IPS-NIHi7 (cell line): ENCODE measurements at regions not wholly inside any gene's neighbourhood (a gene's known extent, or its start where the extent isn't known, plus 50 kb on each side); places are given as distances from the start of the nearest gene placed in this dataset.
"Not testable (repeated sequence)": the region's sequence is repeated elsewhere in the genome, so short reads cannot be mapped to it uniquely, and the experiment has no call there.

ENCODE experiments used
- DNase-seq: peaks from one replicate; pipeline ENCODE4 v3.0.0; 2012; ENCODE audit warnings: mixed read lengths; ENCODE audit errors: extremely low spot score

DNA sequence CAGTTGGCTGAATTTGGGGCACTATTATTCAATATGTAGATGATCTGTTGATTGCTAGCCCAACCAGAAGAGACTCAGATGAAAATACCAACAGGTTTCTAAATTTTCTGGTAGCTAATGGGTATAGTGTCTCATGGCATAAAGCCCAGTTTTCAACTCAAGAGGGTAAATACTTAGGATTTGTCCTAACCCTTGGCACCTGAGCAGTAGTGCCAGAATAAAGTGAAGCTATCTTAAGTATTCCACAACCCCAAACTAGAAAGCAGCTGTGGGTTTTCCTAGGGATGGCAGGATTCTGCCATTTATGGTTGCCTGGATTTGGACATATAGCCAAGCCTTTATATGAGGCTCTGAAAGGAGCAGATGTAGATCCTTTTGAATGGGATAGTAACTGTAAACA, 119.0 kb downstream of the AGTR2 start:
- DNase-seq, result no peak

DNA sequence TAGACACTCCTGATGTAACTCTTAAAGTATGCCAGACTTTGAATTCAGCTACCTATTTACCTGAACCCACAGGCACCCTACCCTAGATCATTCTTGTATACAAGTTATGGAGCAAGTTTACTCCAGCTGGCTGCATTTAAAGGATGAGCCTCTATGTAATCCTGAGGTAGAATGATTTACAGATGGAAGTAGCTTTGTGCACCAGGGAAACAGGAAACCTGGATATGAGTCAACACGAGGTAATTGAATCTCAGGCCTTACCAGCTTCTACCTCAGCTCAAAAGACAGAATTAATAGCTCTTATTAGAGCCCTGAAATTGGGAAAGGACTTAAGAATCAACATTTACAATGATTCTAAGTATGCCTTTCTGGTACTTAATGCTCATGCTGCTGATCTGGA, 119.8 kb downstream of the AGTR2 start:
- DNase-seq, result no peak

DNA sequence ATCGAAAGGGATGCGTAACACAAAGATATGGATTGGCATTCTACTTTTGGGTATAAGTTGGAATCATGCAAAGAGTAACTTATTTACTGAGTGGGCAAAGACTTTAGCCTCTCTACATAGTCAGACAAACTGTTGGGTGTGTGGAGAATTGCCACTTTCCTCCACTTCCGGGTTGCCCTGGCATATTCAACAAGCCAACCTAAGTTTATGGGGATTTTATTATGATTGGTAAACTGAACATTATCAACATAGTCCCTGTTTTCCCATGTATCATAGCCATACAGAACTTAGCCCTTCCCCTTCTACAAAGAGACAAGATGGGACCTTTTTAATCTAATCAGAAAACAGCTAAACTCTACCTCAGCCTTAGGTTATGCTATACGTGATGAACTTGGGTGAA, 121.6 kb downstream of the AGTR2 start:
- no peak for DNase-seq

DNA sequence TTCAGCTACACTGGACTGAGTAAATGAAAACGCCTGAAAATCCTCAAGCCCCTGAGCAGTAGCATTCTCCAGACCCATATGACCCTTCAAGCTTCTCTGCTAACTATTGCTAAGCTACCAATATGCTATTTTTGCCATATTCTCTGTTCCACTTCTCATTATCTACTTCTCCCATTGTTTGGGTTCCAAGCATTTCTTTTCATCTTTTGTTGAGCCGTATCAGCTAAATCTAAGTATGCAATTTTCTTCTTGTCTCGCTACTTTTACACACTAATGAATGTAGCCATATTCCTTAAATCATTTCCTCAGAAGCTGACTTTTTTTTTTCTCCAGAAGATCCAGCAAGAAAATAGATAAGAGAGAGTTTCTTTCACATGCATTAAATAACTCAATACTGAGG, 128.4 kb downstream of the AGTR2 start:
- no peak for DNase-seq

DNA sequence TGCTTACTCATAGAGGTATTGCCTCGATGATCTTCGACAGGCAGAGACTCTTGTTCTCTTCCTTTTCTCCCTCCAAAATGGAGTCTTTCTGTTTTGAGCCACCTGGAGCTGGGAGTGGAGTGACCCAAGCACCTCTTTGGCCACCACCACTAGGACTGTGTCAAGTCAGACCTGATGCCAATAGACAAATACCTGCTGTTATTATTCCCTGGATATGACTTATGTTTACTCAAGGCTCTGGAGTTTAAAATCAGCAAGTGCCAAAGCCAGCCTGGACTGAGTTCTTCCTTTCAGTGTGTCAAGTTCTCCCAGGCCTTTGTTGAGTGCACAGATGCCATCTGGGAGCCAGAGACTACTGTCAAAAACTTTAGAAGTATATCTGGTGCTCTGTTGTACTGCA, 130.2 kb upstream of the SLC6A14 start:
- no peak for DNase-seq

DNA sequence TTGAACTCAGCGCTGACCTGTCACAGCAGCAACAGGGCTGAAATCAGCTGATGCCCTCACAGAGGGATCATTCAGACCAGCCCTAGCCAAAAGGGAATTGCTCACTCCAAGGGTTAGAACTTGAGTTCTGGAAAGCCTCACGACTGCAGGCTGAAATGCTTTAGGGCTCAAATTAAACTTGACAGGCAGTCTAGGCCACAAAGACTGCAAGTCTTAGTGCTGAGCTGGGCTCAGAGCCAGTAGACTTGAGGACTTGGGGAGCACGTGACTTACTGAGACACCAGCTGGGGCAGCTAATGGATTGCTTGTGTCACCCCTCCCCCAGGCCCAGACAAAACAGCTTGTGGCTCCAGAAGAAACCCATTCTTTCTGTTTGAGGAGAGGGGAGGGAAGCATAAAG, 119.0 kb upstream of the SLC6A14 start:
- peak; percentile 12 for DNase-seq

DNA sequence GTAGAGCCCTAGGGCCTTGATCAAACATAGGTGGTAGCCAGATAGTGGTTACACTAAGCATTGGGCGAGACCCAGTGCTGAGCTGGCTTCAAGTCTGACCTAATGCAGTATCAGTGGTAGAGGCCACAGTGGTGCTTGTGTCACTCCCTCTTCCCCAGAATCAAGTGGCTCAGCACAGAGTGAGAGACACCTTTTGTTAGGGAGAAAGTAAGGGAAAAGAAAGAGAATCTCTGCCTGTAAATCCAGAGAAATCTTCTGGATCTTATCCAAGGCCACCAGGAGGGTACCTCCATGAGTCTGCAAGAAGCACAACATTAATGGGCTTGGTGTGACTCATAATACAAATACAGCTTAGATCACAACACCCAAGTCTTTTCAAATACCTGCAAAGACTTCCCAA, 117.7 kb upstream of the SLC6A14 start:
- DNase-seq, result no peak

DNA sequence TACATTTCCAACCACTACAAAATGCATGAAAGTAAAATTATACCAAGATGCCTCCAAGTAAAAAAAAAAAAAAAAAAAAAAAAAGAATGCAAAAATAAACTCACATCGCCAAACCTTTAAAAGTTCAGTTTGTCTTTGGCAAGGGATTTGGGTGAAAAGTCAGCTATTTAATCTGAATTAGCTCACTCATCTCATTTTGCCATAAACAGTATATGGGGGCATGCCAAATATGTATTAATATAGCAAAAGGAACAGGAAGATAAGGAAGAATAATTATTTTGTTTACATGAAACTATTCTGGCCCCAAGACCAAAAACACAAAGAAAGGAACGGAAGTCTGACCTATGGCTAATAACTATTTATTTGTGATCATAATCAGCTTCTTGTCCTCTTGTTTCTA, 114.7 kb upstream of the SLC6A14 start:
- no peak for DNase-seq

DNA sequence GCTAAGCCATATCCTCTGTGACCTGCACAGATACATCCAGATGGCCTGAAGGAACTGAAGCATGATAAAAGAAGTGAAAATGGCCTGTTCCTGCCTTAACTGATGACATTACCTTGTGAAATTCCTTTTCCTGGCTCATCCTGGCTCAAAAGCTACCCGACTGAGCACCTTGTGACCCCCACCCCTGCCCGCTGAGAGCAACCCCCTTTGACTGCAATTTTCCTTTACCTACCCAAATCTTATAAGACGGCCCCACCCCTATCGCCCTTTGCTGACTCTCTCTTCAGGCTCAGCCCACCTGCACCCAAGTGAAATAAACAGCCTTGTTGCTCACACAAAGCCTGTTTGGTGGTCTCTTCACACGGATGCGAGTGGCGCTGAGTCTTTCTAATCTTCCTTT, 104.4 kb upstream of the SLC6A14 start:
- DNase-seq, result not testable (repeated sequence)

DNA sequence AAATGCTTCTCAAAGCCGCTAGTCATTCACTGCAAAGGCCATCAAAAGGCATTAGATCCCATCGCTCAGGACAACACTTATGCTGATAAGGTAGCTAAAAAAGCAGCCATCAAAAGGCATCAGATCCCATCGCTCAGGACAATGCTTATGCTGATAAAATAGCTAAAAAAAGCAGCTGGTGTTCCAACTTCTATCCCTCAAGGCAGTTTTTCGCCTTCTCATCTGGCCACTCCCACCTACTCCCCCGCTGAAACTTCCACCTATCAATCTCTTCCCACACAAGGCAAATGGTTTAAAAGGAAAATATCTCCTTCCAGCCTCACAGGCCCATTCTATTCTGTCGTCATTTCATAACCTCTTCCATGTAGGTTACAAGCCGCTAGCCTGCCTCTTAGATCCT, 101.6 kb upstream of the SLC6A14 start:
- DNase-seq, result not testable (repeated sequence)

DNA sequence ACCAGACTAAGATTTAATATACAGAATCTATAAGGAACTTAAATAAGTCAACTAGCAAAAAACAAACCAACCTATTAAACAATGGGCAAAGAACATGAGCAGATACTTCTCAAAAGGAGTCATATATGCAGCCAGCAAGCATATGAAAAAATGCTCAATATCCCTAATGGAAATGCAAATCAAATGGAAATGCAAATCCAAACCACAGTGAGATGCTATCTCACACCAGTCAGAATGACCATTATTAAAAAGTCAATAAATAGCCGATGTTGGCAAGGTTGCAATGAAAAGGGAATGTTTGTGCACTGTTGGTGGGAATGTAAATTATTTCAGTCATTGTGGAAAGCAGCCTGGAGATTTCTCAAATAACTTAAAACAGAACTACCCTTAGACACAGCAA, 97.0 kb upstream of the SLC6A14 start:
- DNase-seq, result no peak

DNA sequence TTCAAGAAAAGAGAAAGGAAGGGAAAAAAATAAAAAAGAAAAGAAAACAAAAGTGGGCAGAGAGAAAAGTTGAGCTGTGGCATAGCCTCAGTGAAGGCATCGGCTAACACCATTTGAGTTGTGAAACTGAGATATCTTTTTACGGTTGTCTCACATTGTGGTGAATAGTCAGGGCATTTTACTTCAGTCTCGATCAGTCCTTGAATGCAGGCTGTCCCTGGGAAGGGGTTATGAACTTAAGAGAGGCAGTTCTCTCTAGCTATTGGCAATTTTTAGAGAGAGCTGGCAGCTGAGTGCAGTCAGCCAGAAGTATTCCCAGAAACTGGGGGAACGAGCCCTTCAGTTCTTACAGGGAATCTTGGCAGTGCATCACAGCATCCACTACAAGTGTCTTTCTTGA, 93.5 kb upstream of the SLC6A14 start:
- no peak for DNase-seq

DNA sequence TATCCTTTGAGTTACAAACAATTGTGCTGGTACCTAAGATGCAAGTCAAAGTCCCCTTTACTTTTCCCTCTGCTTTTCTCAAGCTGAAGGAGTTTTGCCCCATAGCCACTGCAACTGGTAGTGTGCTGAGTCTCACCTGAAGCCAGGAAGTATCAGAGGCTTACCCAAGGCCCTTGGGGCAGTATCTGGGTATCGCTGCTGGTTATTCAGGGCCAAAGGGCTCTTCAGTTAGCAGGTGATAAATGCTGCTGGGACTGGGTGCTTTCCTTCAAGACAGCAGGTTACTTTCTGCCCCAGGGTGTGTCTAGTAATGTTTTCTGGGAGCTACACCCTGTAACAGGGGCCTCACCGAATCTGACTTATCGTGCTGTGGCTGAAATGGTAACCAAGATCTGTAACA, 90.4 kb upstream of the SLC6A14 start:
- no peak for DNase-seq

DNA sequence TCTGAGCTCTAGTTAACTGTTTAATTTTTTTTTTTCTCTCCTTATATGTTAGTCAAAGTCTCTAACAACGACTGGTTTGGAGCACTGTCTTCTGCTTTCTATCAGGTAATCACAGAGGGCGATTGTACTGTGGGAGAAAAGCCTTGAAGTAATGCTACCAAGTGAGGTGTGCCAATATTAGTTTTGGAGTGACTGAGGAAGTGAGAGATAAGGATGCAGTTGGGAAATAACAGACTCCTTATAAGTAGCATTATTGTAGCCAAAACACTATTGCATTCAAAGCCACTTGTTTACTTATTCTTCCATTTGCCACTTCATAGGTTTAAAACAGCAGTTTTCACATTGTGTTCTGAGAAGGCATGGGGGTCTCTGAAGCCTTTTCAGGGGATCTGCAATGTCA, 79.1 kb upstream of the SLC6A14 start:
- DNase-seq, result no peak

DNA sequence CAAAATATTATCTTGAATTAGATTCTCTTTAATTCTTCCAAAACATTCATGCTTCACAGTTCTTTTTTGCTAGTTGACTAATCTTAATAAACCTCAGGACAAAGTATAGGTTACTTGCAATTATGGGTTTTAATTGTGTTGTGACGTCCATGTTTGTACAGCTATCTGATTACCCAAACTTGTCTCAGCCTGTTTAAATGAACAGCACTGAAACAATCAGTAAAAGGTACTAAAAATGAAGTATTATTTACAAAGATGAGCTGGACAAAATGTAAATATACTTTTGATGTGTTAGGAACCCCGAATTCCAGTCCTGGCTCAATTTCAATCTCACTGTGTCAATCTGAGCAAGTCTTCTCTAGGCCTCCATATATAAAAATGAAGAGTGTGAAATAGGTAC, 57.4 kb upstream of the SLC6A14 start:
- DNase-seq, result no peak

DNA sequence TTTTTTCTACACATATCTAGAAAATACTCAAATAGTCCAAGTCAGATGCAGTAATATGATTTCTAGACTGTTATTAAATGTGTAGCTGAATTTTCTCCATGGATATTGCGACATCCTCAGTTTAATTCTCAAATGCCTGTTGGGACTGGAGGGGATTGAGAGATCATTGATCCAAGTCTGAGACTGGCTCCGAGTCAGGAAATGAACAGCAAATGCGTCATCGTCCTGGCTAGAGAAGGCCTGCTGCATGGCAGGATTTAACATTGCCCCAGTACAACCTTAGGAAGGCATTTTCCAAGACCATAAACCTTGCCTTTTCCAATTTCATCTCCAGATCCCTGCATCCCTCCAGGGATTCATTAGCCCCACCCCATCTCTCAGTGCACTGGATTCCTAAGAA, 56.6 kb upstream of the SLC6A14 start:
- no peak for DNase-seq

DNA sequence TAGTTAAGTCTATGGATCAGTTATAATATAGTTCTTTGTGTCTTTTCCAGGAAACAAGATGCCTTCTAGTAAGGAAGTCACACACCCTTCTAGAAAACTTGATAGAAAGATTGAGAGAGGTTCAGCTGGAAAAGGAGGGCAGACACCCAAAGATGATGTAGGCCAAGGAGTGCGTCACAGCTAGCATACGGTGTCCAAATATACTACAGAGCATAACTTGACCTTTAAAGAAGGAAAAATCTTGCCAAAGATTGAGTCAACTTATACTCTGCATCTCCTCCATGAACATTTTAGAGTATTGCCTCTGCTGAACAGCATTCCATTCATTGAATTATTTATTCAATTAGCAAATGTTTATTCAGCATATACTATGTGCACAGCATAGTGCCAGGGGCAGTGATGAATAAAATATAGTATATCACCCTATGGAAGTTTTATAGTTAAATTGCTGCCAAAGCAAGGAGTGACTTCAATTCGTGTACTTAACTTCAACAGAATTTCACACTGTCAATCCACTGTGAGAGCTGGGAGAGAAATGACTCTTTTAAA, 51.9 kb upstream of the SLC6A14 start:
- no peak for DNase-seq
